Suppressor macrophage treated with lipopolysaccharide for 1 hour (primary cell): ENCODE measurements at regions not wholly inside any gene's neighbourhood (a gene's known extent, or its start where the extent isn't known, plus 50 kb on each side); places are given as distances from the start of the nearest gene placed in this dataset.
"Not testable (repeated sequence)": the region's sequence is repeated elsewhere in the genome, so short reads cannot be mapped to it uniquely, and the experiment has no call there.

Experiments
- DNase-seq, 3 donors: peaks; one replicate each; pipeline ENCODE4 v3.0.0-alpha.2; 2020 to 2022

GRCh38 chr6:84635081-84635761 lies 129.2 kb downstream of the TBX18 start:
- no peak for DNase-seq

DNA sequence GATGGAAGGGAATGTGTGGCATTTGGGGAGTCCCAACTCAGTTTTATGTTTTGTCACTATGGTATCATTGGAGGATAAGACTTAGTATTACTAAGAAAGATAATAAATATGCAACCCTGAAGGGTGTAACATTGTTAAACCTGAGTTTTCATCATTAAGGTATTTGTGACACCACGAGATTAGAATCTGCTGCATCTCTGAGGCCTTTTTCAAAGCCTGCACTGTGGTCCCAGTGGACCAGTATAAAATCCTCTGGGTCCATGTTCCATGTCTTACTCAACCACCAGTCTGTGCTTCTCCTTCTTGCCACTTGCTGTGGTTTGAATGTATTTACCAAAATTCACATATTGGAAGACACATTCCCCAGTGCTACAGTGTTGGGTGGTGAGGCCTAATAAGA lies 130.6 kb downstream of the TBX18 start:
- no peak for DNase-seq

DNA sequence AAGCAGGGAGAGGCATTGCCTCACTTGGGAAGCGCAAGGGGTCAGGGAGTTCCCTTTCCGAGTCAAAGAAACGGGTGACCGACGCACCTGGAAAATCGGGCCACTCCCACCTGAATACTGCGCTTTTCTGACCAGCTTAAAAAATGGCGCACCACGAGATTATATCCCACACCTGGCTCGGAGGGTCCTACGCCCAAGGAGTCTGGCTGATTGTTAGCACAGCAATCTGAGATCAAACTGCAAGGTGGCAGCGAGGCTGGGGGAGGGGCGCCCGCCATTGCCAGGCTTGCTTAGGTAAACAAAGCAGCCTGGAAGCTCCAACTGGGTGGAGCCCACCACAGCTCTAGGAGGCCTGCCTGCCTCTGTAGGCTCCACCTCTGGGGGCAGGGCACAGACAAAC lies 137.9 kb downstream of the TBX18 start:
- DNase-seq = not testable (repeated sequence)

DNA sequence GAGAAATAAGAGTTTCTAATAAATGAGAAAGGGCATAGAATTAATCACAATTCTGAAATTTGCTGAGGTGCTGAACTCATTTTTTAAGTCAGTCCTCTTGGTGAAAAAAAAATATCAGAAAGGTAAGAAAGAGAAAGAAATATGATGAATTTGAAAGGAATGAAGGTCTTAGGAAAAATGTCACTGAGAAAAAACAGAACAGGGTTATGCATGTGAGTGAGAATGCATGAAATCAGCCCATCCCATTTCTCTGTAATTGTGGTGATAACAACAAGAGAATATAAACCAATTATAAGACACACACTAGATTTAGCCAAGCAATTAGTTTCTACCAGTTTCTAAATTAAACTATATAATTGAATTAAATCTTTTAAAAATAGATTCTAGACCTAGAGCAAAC lies 138.9 kb downstream of the TBX18 start:
- DNase-seq = no peak

DNA sequence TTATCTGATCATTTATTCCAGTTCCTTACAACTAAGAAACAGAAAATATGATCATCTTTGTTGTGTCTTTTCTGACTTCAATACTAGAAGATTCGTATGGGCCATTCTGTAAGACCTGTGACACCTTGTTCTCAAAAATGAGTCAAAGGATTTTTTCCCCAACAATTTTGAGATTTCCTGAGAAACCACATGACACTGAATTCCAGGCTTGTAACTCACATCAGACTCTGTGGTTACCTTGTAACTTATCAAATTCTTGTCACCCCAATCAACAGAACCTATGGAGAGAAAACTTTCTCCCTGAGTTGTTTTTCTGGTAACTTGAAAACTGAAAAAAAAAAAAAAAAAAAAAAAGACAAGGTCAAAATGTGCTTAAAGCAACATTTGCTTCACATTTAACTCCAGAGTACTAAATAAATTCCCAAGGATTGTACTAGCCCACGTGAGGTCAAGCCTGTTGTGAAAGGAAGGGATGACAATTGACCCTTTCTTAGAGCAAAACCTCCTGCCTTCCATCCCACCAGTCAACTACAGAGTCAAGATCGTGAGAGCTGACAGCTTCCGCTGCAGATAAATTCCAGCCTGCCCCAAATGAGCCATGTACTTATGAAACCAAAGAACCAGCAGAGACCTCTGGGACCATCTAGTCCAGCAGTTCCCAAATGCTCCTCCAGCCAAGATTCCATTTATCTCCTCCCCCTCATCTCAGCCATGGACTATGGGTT lies 140.3 kb downstream of the TBX18 start:
- no peak for DNase-seq

GRCh38 chr6:84618836-84619235 lies 145.6 kb downstream of the TBX18 start:
- DNase-seq = no peak

DNA sequence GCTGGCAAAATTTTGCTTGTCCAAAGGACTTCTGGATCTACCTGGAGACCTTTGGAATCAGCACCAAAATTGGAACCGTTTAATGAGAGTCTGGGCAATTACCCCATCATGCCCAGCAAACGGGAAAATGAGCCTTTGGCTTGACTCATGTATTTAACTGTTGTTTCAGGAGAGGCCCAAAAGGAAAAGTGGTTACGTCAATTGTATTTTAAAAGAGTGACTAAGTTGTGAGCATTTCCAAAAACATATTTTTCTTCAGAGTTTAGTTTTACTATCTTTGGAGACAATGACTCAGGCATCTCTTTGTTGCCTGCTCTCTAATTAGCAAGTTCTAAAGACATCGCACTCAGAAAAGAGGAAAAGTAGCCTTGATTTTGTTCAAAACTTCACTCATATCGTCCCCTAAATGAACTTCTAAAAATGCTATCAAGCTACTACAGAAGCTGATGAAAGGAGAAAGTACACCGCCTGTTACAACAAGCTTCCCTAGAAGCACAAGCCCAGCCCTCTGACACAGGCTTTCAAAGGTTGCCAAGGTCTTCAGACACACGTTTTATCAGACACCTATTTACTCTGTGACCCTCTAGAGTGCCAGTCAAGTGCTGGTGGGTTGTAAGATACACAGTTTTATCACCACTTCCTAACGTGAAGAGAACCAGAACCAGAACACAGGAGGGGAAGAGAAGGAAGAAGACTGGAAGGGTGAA lies 146.2 kb downstream of the TBX18 start:
- DNase-seq = no peak

GRCh38 chr6:84615987-84616386 lies 148.4 kb downstream of the TBX18 start:
- no peak for DNase-seq

DNA sequence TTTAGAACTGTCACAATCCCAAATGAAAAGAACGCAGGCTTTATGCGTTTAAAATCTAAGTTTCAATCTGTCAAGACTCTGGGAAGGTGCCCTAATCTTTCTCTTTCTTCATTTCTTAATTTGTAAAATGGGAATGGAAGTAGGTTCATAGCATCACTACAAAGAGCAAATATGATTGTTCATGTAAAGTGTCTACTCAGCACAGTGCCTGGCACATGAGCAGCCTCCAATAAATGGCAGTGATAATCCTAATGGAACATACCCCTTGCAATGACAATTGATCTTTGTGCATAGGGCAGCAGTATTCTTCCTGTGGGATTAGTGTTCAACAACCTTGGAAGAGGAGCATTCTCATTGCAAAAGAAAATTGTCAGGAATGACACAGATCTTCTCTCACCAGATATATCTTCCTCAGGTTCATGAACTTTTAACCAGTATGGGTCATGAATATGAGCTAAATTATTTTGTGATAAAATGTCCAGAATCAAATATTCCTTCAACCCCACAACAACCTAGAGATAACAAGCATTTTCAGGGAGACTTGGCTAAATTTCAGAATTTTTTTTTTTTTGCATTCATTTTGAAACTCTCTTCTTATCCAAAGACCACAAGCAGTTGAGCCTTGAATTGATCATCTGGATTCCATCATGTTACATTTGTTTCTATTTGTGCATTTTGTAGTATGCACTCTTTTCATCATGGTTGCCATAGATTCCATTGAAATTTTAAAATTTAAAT lies 149.1 kb downstream of the TBX18 start:
- no peak for DNase-seq

DNA sequence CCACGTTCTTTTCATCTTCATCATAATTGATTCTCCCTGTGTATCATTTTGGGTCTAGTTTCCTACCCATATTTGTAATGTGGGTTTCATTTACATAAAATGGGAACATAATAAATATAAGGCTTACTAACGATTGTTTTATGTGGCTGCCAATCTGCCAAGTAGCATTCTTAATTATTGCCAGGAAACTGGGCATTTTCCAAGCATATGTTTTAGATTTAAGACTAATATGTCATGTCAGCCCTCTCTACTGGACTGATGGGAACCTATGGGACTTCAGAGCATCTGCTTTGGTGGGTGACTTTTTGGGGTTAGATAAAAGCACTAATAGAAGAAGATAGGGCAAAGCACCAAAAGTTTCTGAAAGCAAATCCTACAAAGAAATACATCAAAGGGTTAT lies 157.5 kb downstream of the TBX18 start:
- no peak for DNase-seq

- DNase-seq = no peak
Observed at GRCh38 chr6:84605298-84605697, 159.1 kb downstream of the TBX18 start.

DNA sequence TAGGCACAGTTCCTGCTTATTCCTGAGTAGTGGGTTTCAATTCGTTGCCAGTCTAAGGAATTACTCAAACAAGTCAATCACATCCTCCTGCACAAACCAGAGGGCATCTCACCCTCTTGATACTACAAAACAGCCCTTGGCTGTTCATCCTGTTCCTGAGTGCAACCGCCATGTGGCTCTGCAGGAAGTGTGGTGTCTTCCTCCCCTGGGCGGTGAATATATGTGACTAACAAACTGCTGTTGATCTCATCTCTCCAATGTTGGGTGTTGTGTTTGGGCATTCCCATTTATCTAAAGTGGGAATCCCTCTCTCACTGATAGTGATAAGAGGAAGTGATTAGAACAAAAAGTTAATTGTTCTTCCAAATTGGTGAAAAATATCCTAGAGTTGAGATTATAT lies 163.0 kb downstream of the TBX18 start:
- peak in 1 of 3 donors; percentile 4 for DNase-seq

DNA sequence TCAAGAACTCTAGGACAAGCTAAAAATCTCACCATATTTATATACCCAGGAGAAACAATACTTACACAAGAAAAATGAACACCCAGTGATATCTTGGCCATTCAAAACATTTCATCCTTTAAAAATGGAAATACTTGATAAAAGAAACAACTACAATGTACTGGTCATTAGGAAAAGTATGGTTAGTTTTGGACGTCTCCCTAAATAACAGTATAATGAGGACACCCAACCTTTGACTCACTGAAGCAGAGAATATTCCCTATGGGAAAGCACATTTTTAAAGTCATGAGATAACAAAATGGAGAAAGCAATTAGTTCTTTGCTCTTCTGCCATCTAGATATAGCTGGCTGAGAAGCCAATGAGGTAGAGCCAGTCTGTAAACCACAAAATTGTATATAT lies 164.4 kb downstream of the TBX18 start:
- DNase-seq = no peak

DNA sequence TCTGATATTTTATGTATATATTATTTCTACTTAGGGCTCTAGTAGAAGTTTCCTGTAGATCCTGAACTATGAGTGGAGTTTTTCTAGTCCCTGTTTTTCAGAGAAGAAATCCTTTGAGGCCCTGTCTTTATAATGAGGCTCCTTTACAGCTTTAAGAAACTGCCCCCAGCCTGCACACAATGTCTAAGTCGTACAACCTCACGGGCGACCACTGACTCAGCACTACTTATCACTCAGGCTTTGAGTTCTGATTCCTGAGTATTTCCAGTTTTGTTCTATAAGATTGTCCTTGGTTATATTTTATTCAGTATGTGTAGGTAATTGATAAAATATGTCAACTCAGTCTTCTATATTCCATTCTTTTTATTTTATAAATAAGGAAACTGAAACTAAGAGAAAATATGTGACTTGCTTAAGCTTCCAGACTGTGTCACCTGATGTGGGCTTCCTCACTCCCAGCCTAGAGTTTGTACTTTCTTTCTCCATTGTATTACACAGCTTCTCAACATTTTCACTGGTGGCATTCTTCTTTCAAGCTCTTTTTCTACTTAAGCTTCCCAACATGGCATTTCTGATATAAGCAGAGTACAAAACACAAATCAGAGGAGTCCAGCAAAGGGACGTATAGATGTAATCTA lies 167.0 kb downstream of the TBX18 start:
- peak in 2 of 3 donors; percentile 7 to 9 for DNase-seq

- DNase-seq = no peak
Observed at GRCh38 chr6:84596488-84596887, 167.9 kb downstream of the TBX18 start.

- DNase-seq = no peak
Observed at GRCh38 chr6:84588697-84589080, 175.7 kb downstream of the TBX18 start.

- DNase-seq = not testable (repeated sequence)
Observed at GRCh38 chr6:84587994-84588696, 176.3 kb downstream of the TBX18 start.

GRCh38 chr6:84587202-84587940 lies 177.0 kb downstream of the TBX18 start:
- not testable (repeated sequence) for DNase-seq

DNA sequence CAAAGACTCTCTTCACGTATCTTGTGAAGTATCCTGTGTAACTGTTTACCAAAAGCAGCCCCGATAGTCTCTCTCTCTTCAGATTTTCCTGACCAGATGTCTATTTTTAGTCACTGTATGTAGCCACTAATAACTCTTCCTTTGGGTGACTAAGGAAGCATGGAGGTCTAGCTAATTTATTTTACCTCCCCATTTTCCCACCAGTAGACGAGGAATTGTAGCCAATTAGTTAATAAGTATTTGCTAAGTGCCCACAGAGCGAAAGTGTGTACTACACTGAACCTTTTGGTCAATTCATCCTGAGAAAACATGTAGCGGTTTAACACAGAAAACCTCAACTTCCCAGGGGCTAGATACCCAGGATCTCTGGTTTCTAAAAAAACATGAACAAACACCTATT lies 180.6 kb downstream of the TBX18 start:
- DNase-seq = no peak

GRCh38 chr6:84582997-84583396 lies 181.4 kb downstream of the TBX18 start:
- DNase-seq = no peak

GRCh38 chr6:84581494-84582259 lies 182.7 kb downstream of the TBX18 start:
- DNase-seq = peak in 2 of 3 donors; percentile 20 to 57
